ENCODE measurements at regions not wholly inside any gene's neighbourhood (a gene's known extent, or its start where the extent isn't known, plus 50 kb on each side); places are given as distances from the start of the nearest gene placed in this dataset.

GRCh38 chr2:160581035-160581434 lies 87.4 kb upstream of the RBMS1 start:
- no peak for TF ChIP-seq CTCF (conservative IDR thresholded peaks at IDR 0.05; ENCODE audit: low read length)
- TF ChIP-seq EZH2phosphoT487 (IDR thresholded peaks at IDR 0.05; ENCODE audit: borderline replicate concordance) = no peak

Measured in Loucy (cell line).